SK-N-SH (cell line): ENCODE measurements at regions not wholly inside any gene's neighbourhood (a gene's known extent, or its start where the extent isn't known, plus 50 kb on each side); places are given as distances from the start of the nearest gene placed in this dataset.

Experiments
- CTCF ChIA-PET: fragments of 300-600, 350-600 bp; formaldehyde crosslinking; extraction: SDS; loops from one replicate; lab custom pipeline; 2021; lab: Yijun Ruan, JAX
- POLR2A ChIA-PET: fragments of 350-600 bp; sonication (Branson Sonifier 250); formaldehyde crosslinking; extraction: SDS; loops from one replicate; lab custom pipeline; 2020; ENCODE audit warnings: antibody characterized with exemption, inconsistent platforms; lab: Yijun Ruan, JAX
- DNase-seq: peaks from one replicate; pipeline ENCODE4 v3.0.0; 2012
- H2AFZ ChIP-seq: fragments of 200-600 bp; sonication (generic); 2 replicates; pipeline ENCODE4 v1.8.1; 2016; ENCODE audit warnings: antibody characterized with exemption, mild to moderate bottlenecking, low read depth
- H3F3A ChIP-seq: fragments of 200-600 bp; sonication (generic); replicated peaks from 2 replicates; pipeline ENCODE3; 2016; ENCODE audit warnings: antibody characterized with exemption, mild to moderate bottlenecking; ENCODE audit not compliant: insufficient read depth
- H3K27ac ChIP-seq, 2 experiments: fragments of 200-500 bp in 1 of 2; fragments of 200-600 bp in 1 of 2; sonication (Bioruptor generic) in 1 of 2; sonication (generic), shearing (Covaris generic) in 1 of 2; 2 replicates each; pipeline versions ENCODE4 v1.5.1 to v1.6.1; 2014 to 2016; ENCODE audit warnings: low read depth in 2 of 2, inconsistent platforms in 1 of 2, low read length in 1 of 2, mild to moderate bottlenecking in 1 of 2, mixed read lengths in 1 of 2
- H3K27me3 ChIP-seq: fragments of 200-600 bp; sonication (generic), shearing (Covaris generic); 2 replicates; pipeline ENCODE4 v1.6.1; 2016; ENCODE audit warnings: mixed run types; ENCODE audit not compliant: insufficient read depth
- H3K36me3 ChIP-seq, 2 experiments: fragments of 200-500 bp in 1 of 2; fragments of 200-600 bp in 1 of 2; sonication (Bioruptor generic) in 1 of 2; sonication (generic) in 1 of 2; replicated peaks in 1 of 2; 2 replicates each; pipeline versions ENCODE3 to v1.5.1; 2014 to 2016; ENCODE audit warnings: low read length in 1 of 2, mild to moderate bottlenecking in 1 of 2; ENCODE audit not compliant: insufficient read depth in 2 of 2, control insufficient read depth in 1 of 2
- H3K4me1 ChIP-seq, 2 experiments: fragments of 200-500 bp in 1 of 2; fragments of 200-600 bp in 1 of 2; sonication (Bioruptor generic) in 1 of 2; sonication (generic), shearing (Covaris generic) in 1 of 2; 2 replicates each; pipeline versions ENCODE4 v1.5.1 to v1.6.1; 2014 to 2016; ENCODE audit warnings: low read depth in 1 of 2, low read length in 1 of 2, mixed run types in 1 of 2; ENCODE audit not compliant: insufficient read depth in 2 of 2, control insufficient read depth in 1 of 2
- H3K4me2 ChIP-seq: fragments of 200-600 bp; sonication (generic), shearing (Covaris generic); 2 replicates; pipeline ENCODE4 v1.6.1; 2017; ENCODE audit warnings: mixed run types
- H3K4me3 ChIP-seq, 2 experiments: fragments of 200-500 bp in 1 of 2; fragments of 200-600 bp in 1 of 2; sonication (Bioruptor generic) in 1 of 2; sonication (generic), shearing (Covaris generic) in 1 of 2; 2 replicates each; pipeline versions ENCODE4 v1.5.1 to v1.8.1; 2014 to 2016; ENCODE audit warnings: low read depth in 2 of 2, inconsistent platforms in 1 of 2, low read length in 1 of 2, mild to moderate bottlenecking in 1 of 2, mixed read lengths in 1 of 2, moderate library complexity in 1 of 2
- H3K79me2 ChIP-seq: fragments of 200-600 bp; sonication (generic); 2 replicates; pipeline ENCODE4 v1.8.1; 2017; ENCODE audit warnings: mild to moderate bottlenecking; ENCODE audit not compliant: insufficient read depth
- H3K9ac ChIP-seq: fragments of 200-600 bp; sonication (generic); 2 replicates; pipeline ENCODE4 v1.6.1; 2017; ENCODE audit warnings: mixed run types
- H3K9me2 ChIP-seq: fragments of 200-600 bp; sonication (generic); 2 replicates; pipeline ENCODE4 v1.6.1; 2017; ENCODE audit warnings: mixed run types
- H3K9me3 ChIP-seq: fragments of 200-600 bp; sonication (generic); 2 replicates; pipeline ENCODE4 v1.6.1; 2017; ENCODE audit warnings: mixed run types, mild to moderate bottlenecking, moderate library complexity
- H4K20me1 ChIP-seq: fragments of 200-600 bp; sonication (generic); 2 replicates; pipeline ENCODE4 v1.6.1; 2017; ENCODE audit warnings: mild to moderate bottlenecking, mixed run types; ENCODE audit not compliant: insufficient read depth
- CHD2 ChIP-seq: fragments of 150-350 bp; IDR thresholded peaks from 2 replicates; pipeline ENCODE4 v1.6.1; 2018; ENCODE audit warnings: low read length; ENCODE audit not compliant: partially characterized antibody
- ELF1 ChIP-seq: IDR thresholded peaks from 2 replicates; pipeline ENCODE4 v1.4.0; 2012
- FOSL2 ChIP-seq: IDR thresholded peaks from 2 replicates; pipeline ENCODE4 v1.4.0; 2012; ENCODE audit warnings: low read depth, mild to moderate bottlenecking, moderate library complexity, borderline replicate concordance
- FOXJ3 ChIP-seq: sonication (generic); formaldehyde crosslinking; IDR thresholded peaks from 2 replicates; pipeline ENCODE4 v1.5.1; 2020; ENCODE audit warnings: mild to moderate bottlenecking, missing genetic modification reagents
- FOXM1 ChIP-seq: IDR thresholded peaks from 2 replicates; pipeline ENCODE4 v1.4.0; 2012; ENCODE audit warnings: low read depth, mild to moderate bottlenecking
- GATA2 ChIP-seq: sonication (generic); formaldehyde crosslinking; IDR thresholded peaks from 2 replicates; pipeline ENCODE4 v1.5.0; 2020; ENCODE audit warnings: mild to moderate bottlenecking, missing genetic modification reagents
- POLR2AphosphoS5 ChIP-seq: IDR thresholded peaks from 2 replicates; pipeline ENCODE4 v1.6.1; 2012; ENCODE audit warnings: low read depth, low read length
- RAD21 ChIP-seq: IDR thresholded peaks from 2 replicates; pipeline ENCODE4 v1.6.1; 2012; ENCODE audit warnings: mild to moderate bottlenecking, low read length
- RFX5 ChIP-seq: IDR thresholded peaks from 2 replicates; pipeline ENCODE4 v1.6.1; 2012; ENCODE audit warnings: mild to moderate bottlenecking, improper control_type of control experiment, low read length
- TAF1 ChIP-seq: IDR thresholded peaks from 2 replicates; pipeline ENCODE4 v1.6.1; 2012; ENCODE audit warnings: low read depth, mild to moderate bottlenecking, low read length, moderate library complexity, borderline replicate concordance
- TCF12 ChIP-seq: IDR thresholded peaks from 2 replicates; pipeline ENCODE4 v1.4.0; 2012
- WGBS: methylation state at CpG from one replicate; pipeline ENCODE4 v1.1.6; 2017; ENCODE audit warnings: low lambda C conversion rate; 5-methylcytosine and 5-hydroxymethylcytosine counted together
- TF ChIP-seq, protein P1 (sequence below): IDR thresholded peaks from 2 replicates; pipeline ENCODE4 v1.4.0; 2012; ENCODE audit warnings: low read depth, borderline replicate concordance
- TF ChIP-seq, protein P2 (sequence below): fragments of 200-600 bp; sonication (generic); IDR thresholded peaks from 2 replicates; pipeline ENCODE4 v1.6.1; 2017; ENCODE audit warnings: antibody characterized with exemption, mild to moderate bottlenecking, moderate library complexity
- TF ChIP-seq, protein P3 (sequence below): fragments of 150-350 bp; IDR thresholded peaks from 2 replicates; pipeline ENCODE4 v1.6.1; 2017; ENCODE audit warnings: antibody characterized with exemption, low read length, low read depth, borderline replicate concordance
- TF ChIP-seq, protein P4 (sequence below): IDR thresholded peaks from 2 replicates; pipeline ENCODE4 v1.4.0; 2012; ENCODE audit warnings: low read depth

DNA sequence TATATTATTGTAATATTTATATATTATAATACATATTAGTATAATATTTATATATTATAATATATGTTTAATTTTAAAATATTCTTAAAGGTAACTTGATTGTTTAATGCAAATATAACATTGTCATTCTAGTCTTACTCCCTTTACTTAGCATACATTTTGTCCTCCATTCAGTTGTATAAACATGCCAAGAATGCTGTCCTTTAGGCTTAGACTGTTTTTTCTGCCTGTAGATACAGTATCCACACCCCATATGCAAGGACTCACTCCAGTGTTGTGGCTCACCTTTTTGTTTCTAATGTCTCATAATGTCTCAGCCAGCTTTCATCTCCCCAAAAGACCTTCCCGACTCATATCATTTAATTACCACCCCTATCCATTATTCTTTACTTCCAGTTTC is 2110.0 kb downstream of the PCDH7 start:
- no peak for TF ChIP-seq CHD2
- ChIA-PET CTCF (no interaction called here), POLR2A (no interaction called here)
- Histone ChIP-seq H3F3A (no peaks in the 10 kb centered on the region), H3K4me3 (no peak overlapping the region), H3K9me3 (no peaks in the 10 kb centered on the region), H2AFZ (no peak overlapping the region), H3K27me3 (no peaks in the 10 kb centered on the region), H3K27ac (no peak overlapping the region), H4K20me1 (no peaks in the 10 kb centered on the region), H3K4me1 (no peaks in the 10 kb centered on the region), H3K36me3 (no peaks in the 10 kb centered on the region), H3K79me2 (no peaks in the 10 kb centered on the region), H3K4me2 (no peak overlapping the region), H3K9ac (no peak overlapping the region), H3K9me2 (no peaks in the 10 kb centered on the region)
- no peak for DNase-seq
- WGBS = 29% methylated on average over 1 of the region's 1 CpG

DNA sequence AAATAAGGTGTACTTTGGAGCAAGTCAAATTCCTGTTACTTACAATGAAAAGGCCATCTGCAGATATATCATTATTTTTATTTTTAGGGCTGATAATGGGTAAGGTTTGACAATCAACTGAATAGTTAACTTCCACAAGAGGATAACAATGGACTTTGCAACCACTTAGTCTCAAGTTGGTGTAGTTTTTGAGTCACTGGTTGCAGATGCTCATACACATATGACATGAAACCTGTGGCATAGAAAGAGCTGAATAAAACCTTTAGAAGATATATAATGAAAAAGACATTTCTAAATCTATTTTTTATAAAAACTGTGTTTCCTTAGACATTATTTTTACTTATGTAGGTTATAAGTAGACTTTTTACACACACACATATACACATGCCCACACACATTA is 2110.9 kb downstream of the PCDH7 start:
- Histone ChIP-seq H3K4me1 (no peaks in the 10 kb centered on the region), H3K36me3 (no peaks in the 10 kb centered on the region), H3F3A (no peaks in the 10 kb centered on the region), H3K4me2 (no peak overlapping the region), H3K27ac (no peak overlapping the region), H3K4me3 (no peak overlapping the region)
- TF ChIP-seq RAD21 (no peak), FOXJ3 (CRISPR knock-in tag) (no peak), GATA2 (CRISPR knock-in tag) (no peak), FOXM1 (no peak), POLR2AphosphoS5 (no peak), ELF1 (no peak), RFX5 (no peak), TCF12 (no peak), TAF1 (no peak), FOSL2 (no peak)
- TF ChIP-seq, protein P1, sequence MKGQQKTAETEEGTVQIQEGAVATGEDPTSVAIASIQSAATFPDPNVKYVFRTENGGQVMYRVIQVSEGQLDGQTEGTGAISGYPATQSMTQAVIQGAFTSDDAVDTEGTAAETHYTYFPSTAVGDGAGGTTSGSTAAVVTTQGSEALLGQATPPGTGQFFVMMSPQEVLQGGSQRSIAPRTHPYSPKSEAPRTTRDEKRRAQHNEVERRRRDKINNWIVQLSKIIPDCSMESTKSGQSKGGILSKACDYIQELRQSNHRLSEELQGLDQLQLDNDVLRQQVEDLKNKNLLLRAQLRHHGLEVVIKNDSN = no peak
- TF ChIP-seq, protein P2, sequence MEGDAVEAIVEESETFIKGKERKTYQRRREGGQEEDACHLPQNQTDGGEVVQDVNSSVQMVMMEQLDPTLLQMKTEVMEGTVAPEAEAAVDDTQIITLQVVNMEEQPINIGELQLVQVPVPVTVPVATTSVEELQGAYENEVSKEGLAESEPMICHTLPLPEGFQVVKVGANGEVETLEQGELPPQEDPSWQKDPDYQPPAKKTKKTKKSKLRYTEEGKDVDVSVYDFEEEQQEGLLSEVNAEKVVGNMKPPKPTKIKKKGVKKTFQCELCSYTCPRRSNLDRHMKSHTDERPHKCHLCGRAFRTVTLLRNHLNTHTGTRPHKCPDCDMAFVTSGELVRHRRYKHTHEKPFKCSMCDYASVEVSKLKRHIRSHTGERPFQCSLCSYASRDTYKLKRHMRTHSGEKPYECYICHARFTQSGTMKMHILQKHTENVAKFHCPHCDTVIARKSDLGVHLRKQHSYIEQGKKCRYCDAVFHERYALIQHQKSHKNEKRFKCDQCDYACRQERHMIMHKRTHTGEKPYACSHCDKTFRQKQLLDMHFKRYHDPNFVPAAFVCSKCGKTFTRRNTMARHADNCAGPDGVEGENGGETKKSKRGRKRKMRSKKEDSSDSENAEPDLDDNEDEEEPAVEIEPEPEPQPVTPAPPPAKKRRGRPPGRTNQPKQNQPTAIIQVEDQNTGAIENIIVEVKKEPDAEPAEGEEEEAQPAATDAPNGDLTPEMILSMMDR = no peak
- TF ChIP-seq, protein P3, sequence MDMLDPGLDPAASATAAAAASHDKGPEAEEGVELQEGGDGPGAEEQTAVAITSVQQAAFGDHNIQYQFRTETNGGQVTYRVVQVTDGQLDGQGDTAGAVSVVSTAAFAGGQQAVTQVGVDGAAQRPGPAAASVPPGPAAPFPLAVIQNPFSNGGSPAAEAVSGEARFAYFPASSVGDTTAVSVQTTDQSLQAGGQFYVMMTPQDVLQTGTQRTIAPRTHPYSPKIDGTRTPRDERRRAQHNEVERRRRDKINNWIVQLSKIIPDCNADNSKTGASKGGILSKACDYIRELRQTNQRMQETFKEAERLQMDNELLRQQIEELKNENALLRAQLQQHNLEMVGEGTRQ = no peak
- TF ChIP-seq, protein P4, sequence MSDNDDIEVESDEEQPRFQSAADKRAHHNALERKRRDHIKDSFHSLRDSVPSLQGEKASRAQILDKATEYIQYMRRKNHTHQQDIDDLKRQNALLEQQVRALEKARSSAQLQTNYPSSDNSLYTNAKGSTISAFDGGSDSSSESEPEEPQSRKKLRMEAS = no peak
- TF ChIP-seq, all 33 proteins: peak for 0
- Histone ChIP-seq H2AFZ (no peak overlapping the region), H3K27me3 (no peaks in the 10 kb centered on the region), H3K9ac (no peak overlapping the region), H3K9me3 (no peaks in the 10 kb centered on the region), H3K79me2 (no peaks in the 10 kb centered on the region), H3K9me2 (no peaks in the 10 kb centered on the region), H4K20me1 (no peaks in the 10 kb centered on the region)
- ChIA-PET POLR2A (no interaction called here), CTCF (no interaction called here)
- DNase-seq = no peak
